ENCODE measurements at regions not wholly inside any gene's neighbourhood (a gene's known extent, or its start where the extent isn't known, plus 50 kb on each side); places are given as distances from the start of the nearest gene placed in this dataset.

DNA sequence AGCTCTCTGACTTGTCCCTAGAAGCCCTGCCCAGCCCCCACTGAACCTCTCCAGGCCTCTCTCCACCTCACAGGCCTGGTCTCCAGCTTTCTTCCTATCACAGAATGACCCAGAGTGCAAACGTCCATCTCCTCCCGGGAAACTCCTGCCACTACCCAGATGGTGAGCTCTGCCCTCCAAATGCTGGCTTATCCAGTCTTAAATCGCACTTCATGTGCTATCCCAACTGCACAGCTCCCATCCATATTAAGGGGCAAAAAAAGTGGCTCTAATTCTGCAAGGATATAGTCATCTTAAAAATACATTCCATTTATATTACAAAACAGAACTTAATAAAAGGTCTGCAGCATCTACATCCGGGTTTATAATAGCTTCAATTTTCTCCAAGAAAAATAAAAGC is 70.8 kb upstream of the CDC42EP3 start:
- TF ChIP-seq CTCF (IDR thresholded peaks at IDR 0.05): no peak
- no peak for TF ChIP-seq EP300 (IDR thresholded peaks at IDR 0.05)
- TF ChIP-seq POLR2A (IDR thresholded peaks at IDR 0.05): no peak
